CD4-positive, alpha-beta T cell (primary cell): ENCODE measurements at regions not wholly inside any gene's neighbourhood (a gene's known extent, or its start where the extent isn't known, plus 50 kb on each side); places are given as distances from the start of the nearest gene placed in this dataset.

Source experiments
- ATAC-seq: fragments of 200-7000 bp; cut with Tn5 transposase; one replicate; pipeline ENCODE4 v1.10.0; 2022; ENCODE audit warnings: mild to moderate bottlenecking; ENCODE audit not compliant: poor library complexity
- CTCF ChIA-PET: fragments of 350-600 bp; sonication (Branson Sonifier 250); formaldehyde crosslinking; loops from one replicate; lab custom pipeline; 2021; ENCODE audit warnings: antibody characterized with exemption, inconsistent platforms; lab: Charles Lee
- POLR2A ChIA-PET: fragments of 350-600 bp; sonication (Branson Sonifier 250); formaldehyde crosslinking; loops from one replicate; lab custom pipeline; 2021; ENCODE audit warnings: antibody characterized with exemption, inconsistent platforms; lab: Charles Lee
- DNase-seq, 14 experiments: peaks; one replicate each; pipeline ENCODE4 v3.0.0-alpha.2; 2013 to 2020; ENCODE audit warnings: mixed read lengths in 2 of 14
- H3K27ac ChIP-seq, 2 donors: one replicate each; pipeline versions ENCODE4 v1.5.1 to v1.7.0; 2013; ENCODE audit warnings: low read length in 2 of 2, low read depth in 1 of 2, mild to moderate bottlenecking in 1 of 2
- H3K27me3 ChIP-seq, 2 experiments: 1 replicate in 1 of 2; 2 replicates in 1 of 2; pipeline versions ENCODE4 v1.6.1 to v1.7.0; 2013; ENCODE audit warnings: low read length in 2 of 2, control low read depth in 1 of 2, mild to moderate bottlenecking in 1 of 2, moderate library complexity in 1 of 2; ENCODE audit not compliant: insufficient read depth in 2 of 2, control insufficient read depth in 1 of 2
- H3K36me3 ChIP-seq: one replicate; pipeline ENCODE4 v1.6.1; 2013; ENCODE audit warnings: low read length, control low read depth; ENCODE audit not compliant: insufficient read depth
- H3K4me1 ChIP-seq: one replicate; pipeline ENCODE4 v1.6.1; 2013; ENCODE audit warnings: low read length, control low read depth; ENCODE audit not compliant: insufficient read depth
- H3K4me3 ChIP-seq: one replicate; pipeline ENCODE4 v1.5.1; 2013; ENCODE audit warnings: mild to moderate bottlenecking, low read length, moderate library complexity
- H3K9me3 ChIP-seq, 2 experiments: 1 replicate in 1 of 2; 2 replicates in 1 of 2; pipeline versions ENCODE4 v1.6.1 to v1.7.0; 2013; ENCODE audit warnings: low read length in 2 of 2, mild to moderate bottlenecking in 2 of 2, control low read depth in 1 of 2, moderate library complexity in 1 of 2; ENCODE audit not compliant: control insufficient read depth in 1 of 2, insufficient read depth in 1 of 2
- H3K27ac Mint-ChIP-seq: one replicate; pipeline ENCODE4 v1.8.0; 2020; ENCODE audit warnings: mixed read lengths
- H3K27me3 Mint-ChIP-seq: one replicate; pipeline ENCODE4 v1.8.0; 2021; ENCODE audit warnings: mixed read lengths
- H3K36me3 Mint-ChIP-seq: one replicate; pipeline ENCODE4 v1.8.0; 2021; ENCODE audit warnings: low read depth, mixed read lengths
- H3K4me1 Mint-ChIP-seq: one replicate; pipeline ENCODE4 v1.8.0; 2021; ENCODE audit warnings: low read depth, mixed read lengths
- H3K4me3 Mint-ChIP-seq: one replicate; pipeline ENCODE4 v1.8.0; 2020; ENCODE audit warnings: mild to moderate bottlenecking, mixed read lengths
- H3K9me3 Mint-ChIP-seq: one replicate; pipeline ENCODE4 v1.8.0; 2020; ENCODE audit warnings: mixed read lengths
- CTCF ChIP-seq: fragments of 200-600 bp; IDR thresholded peaks from one replicate; pipeline ENCODE4 v1.8.0; 2022; ENCODE audit warnings: antibody characterized with exemption, mild to moderate bottlenecking
- intact Hi-C, 2 experiments: fragments of 100-400 bp; cut with DNase I in 1 of 2; cut with micrococcal nuclease in 1 of 2; formaldehyde crosslinking; loops; one replicate each; pipeline versions ENCODE4 v1.15.1 to v1.9.0; 2023 to 2025; cut with DNase I, micrococcal nuclease

- H3K9me3 ChIP-seq: peaks cover 0 to 9% of the 10 kb centered on the region in 2 experiments
- no peak overlapping the region for H3K4me3 ChIP-seq
- DNase-seq (no peak), ATAC-seq (no peak)
- Mint-ChIP-seq H3K27me3 (no peaks in the 10 kb centered on the region), H3K4me1 (no peaks in the 10 kb centered on the region), H3K9me3 (no peaks in the 10 kb centered on the region), H3K36me3 (no peaks in the 10 kb centered on the region), H3K27ac (no peak overlapping the region), H3K4me3 (no peak overlapping the region)
- H3K27ac ChIP-seq: no peak overlapping the region
- no peaks in the 10 kb centered on the region for H3K27me3 ChIP-seq
- intact Hi-C loops: loop anchor here in 1 of 2 experiments (2.0 kb wide), 1 partner anchor 66 kb away; no protein-coding TSS in a partner anchor
- CTCF ChIA-PET: no interaction called here
- POLR2A ChIA-PET: no interaction called here
- H3K36me3 ChIP-seq: no peaks in the 10 kb centered on the region
- no peak for TF ChIP-seq CTCF
- H3K4me1 ChIP-seq: no peaks in the 10 kb centered on the region
Measured at GRCh38 chr11:91264481-91264880, 960.1 kb upstream of the FAT3 start.

GRCh38 chr11:91263496-91264365 is 960.9 kb upstream of the FAT3 start:
- no peaks in the 10 kb centered on the region for H3K27me3 Mint-ChIP-seq
- intact Hi-C loops: loop anchor here in 1 of 2 experiments (2.0 kb wide), 1 partner anchor 67 kb away; no protein-coding TSS in a partner anchor
- H3K4me1 ChIP-seq: no peaks in the 10 kb centered on the region

GRCh38 chr11:91261513-91261912 is 963.1 kb upstream of the FAT3 start:
- CTCF ChIA-PET: no interaction called here

More at GRCh38 chr11:91263496-91264365, 960.9 kb upstream of the FAT3 start:
- Mint-ChIP-seq H3K9me3 (no peaks in the 10 kb centered on the region), H3K27ac (no peak overlapping the region), H3K4me3 (no peak overlapping the region), H3K36me3 (no peaks in the 10 kb centered on the region), H3K4me1 (no peaks in the 10 kb centered on the region)
- no peak for TF ChIP-seq CTCF
- H3K36me3 ChIP-seq: no peaks in the 10 kb centered on the region
- no peaks in the 10 kb centered on the region for H3K27me3 ChIP-seq
- DNase-seq (no peak), ATAC-seq (no peak)
- ChIA-PET POLR2A (no interaction called here), CTCF (no interaction called here)
- H3K9me3 ChIP-seq: peaks cover 0 to 5% of the 10 kb centered on the region in 2 experiments
- H3K27ac ChIP-seq: no peak overlapping the region
- no peak overlapping the region for H3K4me3 ChIP-seq

More at GRCh38 chr11:91261513-91261912, 963.1 kb upstream of the FAT3 start:
- no peaks in the 10 kb centered on the region for H3K9me3 ChIP-seq
- H3K27ac ChIP-seq: no peak overlapping the region
- Mint-ChIP-seq H3K4me3 (no peak overlapping the region), H3K27ac (no peak overlapping the region), H3K4me1 (no peaks in the 10 kb centered on the region), H3K27me3 (no peaks in the 10 kb centered on the region), H3K36me3 (no peaks in the 10 kb centered on the region), H3K9me3 (no peaks in the 10 kb centered on the region)
- no peak for TF ChIP-seq CTCF
- H3K4me3 ChIP-seq: no peak overlapping the region
- H3K27me3 ChIP-seq: no peaks in the 10 kb centered on the region
- intact Hi-C loops: no loop called here
- H3K36me3 ChIP-seq: no peaks in the 10 kb centered on the region
- POLR2A ChIA-PET: no interaction called here
- DNase-seq: no peak
- no peak for ATAC-seq
- H3K4me1 ChIP-seq: no peaks in the 10 kb centered on the region
